Kidney epithelial cell (primary cell): ENCODE measurements at regions not wholly inside any gene's neighbourhood (a gene's known extent, or its start where the extent isn't known, plus 50 kb on each side); places are given as distances from the start of the nearest gene placed in this dataset.
"Not testable (repeated sequence)": the region's sequence is repeated elsewhere in the genome, so short reads cannot be mapped to it uniquely, and the experiment has no call there.

ENCODE experiments used
- DNase-seq: peaks from one replicate; pipeline ENCODE4 v3.0.0-alpha.2; 2010; ENCODE audit warnings: low read depth
- H3K27me3 ChIP-seq: 2 replicates; pipeline ENCODE4 v1.6.0; 2011; ENCODE audit warnings: low read length; ENCODE audit not compliant: control insufficient read depth, insufficient read depth
- H3K36me3 ChIP-seq: 2 replicates; pipeline ENCODE4 v1.5.1; 2011; ENCODE audit warnings: low read length; ENCODE audit not compliant: control insufficient read depth, insufficient read depth
- H3K4me3 ChIP-seq: 2 replicates; pipeline ENCODE4 v1.5.1; 2011; ENCODE audit warnings: low read depth, mild to moderate bottlenecking, control low read depth, low read length
- TF ChIP-seq, protein P1 (sequence below): IDR thresholded peaks from 2 replicates; pipeline ENCODE4 v1.5.1; 2011; ENCODE audit warnings: mild to moderate bottlenecking, moderate library complexity, low read length, control low read depth, inconsistent platforms; ENCODE audit not compliant: insufficient read depth, poor library complexity, severe bottlenecking

DNA sequence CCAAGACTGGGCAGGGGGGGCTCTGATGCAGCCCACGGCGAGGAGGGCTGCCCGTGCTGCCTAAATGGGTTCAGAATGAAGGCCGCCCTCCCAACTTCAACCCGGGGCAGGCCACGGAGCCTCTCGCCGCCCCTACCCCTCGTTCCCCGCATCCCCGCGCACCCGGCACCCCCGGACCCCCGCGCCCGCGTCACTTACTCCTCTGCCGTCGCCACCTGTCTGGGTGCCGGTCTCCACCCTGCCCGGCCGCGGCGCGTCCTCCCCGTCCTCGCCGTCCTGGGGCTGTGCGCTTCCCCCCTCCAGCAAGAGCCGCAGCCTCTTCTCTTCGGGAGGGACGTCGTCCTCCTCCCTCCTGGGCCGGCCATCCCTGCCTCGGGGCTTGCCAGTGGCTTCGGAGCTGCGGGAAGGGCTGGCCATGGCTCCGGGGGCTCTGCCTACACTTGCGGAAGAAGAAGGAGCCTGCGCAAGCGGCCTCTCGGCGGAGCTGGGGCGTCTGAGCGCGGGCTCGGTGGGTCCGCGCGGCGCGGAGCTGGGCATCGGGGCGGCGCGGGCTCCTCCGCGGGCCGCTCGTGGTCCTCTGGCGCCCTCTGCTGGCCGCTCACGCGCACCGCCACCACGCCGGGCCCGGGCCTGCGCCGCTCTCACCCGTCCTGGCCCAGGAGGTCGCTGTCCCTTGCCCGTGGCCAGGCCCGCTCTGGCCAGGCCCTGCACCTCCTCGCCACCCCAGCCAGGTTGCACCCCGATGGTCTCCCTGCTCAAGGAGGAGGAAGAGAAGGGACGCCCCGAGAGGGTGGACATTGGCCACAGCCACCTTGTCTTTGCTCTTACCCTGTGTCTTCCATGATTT, 59.3 kb upstream of the CLEC6A start:
- TF ChIP-seq, protein P1, sequence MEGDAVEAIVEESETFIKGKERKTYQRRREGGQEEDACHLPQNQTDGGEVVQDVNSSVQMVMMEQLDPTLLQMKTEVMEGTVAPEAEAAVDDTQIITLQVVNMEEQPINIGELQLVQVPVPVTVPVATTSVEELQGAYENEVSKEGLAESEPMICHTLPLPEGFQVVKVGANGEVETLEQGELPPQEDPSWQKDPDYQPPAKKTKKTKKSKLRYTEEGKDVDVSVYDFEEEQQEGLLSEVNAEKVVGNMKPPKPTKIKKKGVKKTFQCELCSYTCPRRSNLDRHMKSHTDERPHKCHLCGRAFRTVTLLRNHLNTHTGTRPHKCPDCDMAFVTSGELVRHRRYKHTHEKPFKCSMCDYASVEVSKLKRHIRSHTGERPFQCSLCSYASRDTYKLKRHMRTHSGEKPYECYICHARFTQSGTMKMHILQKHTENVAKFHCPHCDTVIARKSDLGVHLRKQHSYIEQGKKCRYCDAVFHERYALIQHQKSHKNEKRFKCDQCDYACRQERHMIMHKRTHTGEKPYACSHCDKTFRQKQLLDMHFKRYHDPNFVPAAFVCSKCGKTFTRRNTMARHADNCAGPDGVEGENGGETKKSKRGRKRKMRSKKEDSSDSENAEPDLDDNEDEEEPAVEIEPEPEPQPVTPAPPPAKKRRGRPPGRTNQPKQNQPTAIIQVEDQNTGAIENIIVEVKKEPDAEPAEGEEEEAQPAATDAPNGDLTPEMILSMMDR, result peak; percentile 6
- not testable (repeated sequence) for DNase-seq, H3K27me3 ChIP-seq, H3K36me3 ChIP-seq
- peak overlapping the region; percentile 30 for H3K4me3 ChIP-seq

GRCh38 chr12:8397378-8397777, 58.4 kb upstream of the CLEC6A start:
- H3K27me3 ChIP-seq, DNase-seq, H3K4me3 ChIP-seq, H3K36me3 ChIP-seq: not testable (repeated sequence)

DNA sequence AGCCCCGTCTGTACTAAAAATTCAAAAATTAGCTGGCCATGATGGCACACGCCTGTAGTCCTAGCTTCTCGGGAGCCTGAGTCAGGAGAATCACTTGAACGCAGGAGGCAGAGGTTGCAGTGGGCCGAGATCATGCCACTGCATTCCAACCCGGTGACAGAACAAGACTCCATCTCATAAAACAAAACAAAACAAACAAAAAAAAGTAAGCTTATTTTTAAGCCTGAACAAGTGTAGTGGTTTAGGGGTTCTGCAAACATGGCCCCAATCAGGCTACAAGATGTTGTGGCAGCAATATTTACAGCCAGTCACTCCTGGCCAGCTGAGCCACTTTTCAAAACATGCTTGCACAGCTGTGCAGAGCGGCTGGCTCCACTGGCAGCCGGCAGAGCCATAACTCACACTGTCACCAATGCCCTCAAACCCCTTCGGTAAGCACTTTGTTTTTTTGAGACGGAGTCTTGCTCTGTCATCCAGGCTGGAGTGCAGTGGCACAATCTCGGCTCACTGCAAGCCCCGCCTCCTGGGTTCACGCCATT, 56.2 kb upstream of the CLEC6A start:
- not testable (repeated sequence) for H3K4me3 ChIP-seq, DNase-seq

GRCh38 chr12:8403834-8404233, 51.9 kb upstream of the CLEC6A start:
- not testable (repeated sequence) for H3K36me3 ChIP-seq, DNase-seq, H3K4me3 ChIP-seq, H3K27me3 ChIP-seq

More for the DNA sequence above, 56.2 kb upstream of the CLEC6A start:
- H3K36me3 ChIP-seq, H3K27me3 ChIP-seq: not testable (repeated sequence)

DNA sequence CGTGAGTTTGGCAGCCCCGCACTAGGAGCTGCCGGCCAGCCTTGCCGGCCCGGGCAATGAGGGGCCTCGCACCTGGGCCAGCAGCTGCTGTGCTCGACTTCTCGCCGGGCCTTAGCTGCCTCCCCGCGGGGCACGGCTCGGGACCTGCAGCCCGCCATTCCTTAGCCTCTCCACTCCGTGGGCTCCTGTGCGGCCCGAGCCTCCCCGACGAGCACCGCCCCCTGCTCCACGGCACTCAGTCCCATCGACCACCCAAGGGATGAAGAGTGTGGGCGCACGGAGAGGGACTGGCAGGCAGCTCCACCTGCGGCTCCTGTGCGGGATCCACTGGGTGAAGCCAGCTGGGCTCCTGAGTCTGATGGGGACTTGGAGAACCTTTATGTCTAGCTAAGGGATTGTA, 51.4 kb upstream of the CLEC6A start:
- DNase-seq, H3K36me3 ChIP-seq, H3K4me3 ChIP-seq, H3K27me3 ChIP-seq: not testable (repeated sequence)
